WTC11 (cell line): ENCODE measurements at regions not wholly inside any gene's neighbourhood (a gene's known extent, or its start where the extent isn't known, plus 50 kb on each side); places are given as distances from the start of the nearest gene placed in this dataset.

Experiments
- HMGA2 ChIP-seq: fragments of 250-450 bp; sonication (Bioruptor Pico); IDR thresholded peaks from 2 replicates; pipeline ENCODE4 v1.4.0; 2021; ENCODE audit warnings: mild to moderate bottlenecking, moderate library complexity
- JUN ChIP-seq: sonication (generic); formaldehyde crosslinking; IDR thresholded peaks from 2 replicates; pipeline ENCODE4 v1.8.0; 2023; ENCODE audit warnings: mild to moderate bottlenecking, missing genetic modification reagents
- NFYB ChIP-seq: sonication (generic); formaldehyde crosslinking; conservative IDR thresholded peaks from 2 replicates; pipeline ENCODE4 v1.8.0; 2022; ENCODE audit warnings: low read depth, missing genetic modification reagents
- RELA ChIP-seq: sonication (generic); formaldehyde crosslinking; IDR thresholded peaks from 2 replicates; pipeline ENCODE4 v1.8.1; 2022; ENCODE audit warnings: missing genetic modification reagents, mild to moderate bottlenecking, borderline replicate concordance
- SMAD3 ChIP-seq: sonication (generic); formaldehyde crosslinking; IDR thresholded peaks from 2 replicates; pipeline ENCODE4 v1.8.0; 2022; ENCODE audit warnings: missing genetic modification reagents, mild to moderate bottlenecking, borderline replicate concordance
- TEAD4 ChIP-seq: sonication (generic); formaldehyde crosslinking; IDR thresholded peaks from 2 replicates; pipeline ENCODE4 v1.8.0; 2022; ENCODE audit warnings: mild to moderate bottlenecking, missing genetic modification reagents
- TF ChIP-seq, protein P1 (sequence below): fragments of 200-600 bp; IDR thresholded peaks from 2 replicates; pipeline ENCODE4 v1.8.0; 2022; ENCODE audit warnings: antibody characterized with exemption
- TF ChIP-seq, protein P2 (sequence below): sonication (generic); formaldehyde crosslinking; IDR thresholded peaks from 2 replicates; pipeline ENCODE4 v1.8.0; 2022; ENCODE audit warnings: missing genetic modification reagents
- TF ChIP-seq, protein P3 (sequence below): sonication (generic); formaldehyde crosslinking; IDR thresholded peaks from 2 replicates; pipeline ENCODE4 v1.8.1; 2022; ENCODE audit warnings: low read depth, mild to moderate bottlenecking, moderate library complexity, missing genetic modification reagents, borderline replicate concordance
- TF ChIP-seq, protein P4 (sequence below): sonication (generic); formaldehyde crosslinking; IDR thresholded peaks from 2 replicates; pipeline ENCODE4 v1.8.0; 2023; ENCODE audit warnings: missing genetic modification reagents
- TF ChIP-seq, protein P5 (sequence below): sonication (generic); formaldehyde crosslinking; IDR thresholded peaks from 2 replicates; pipeline ENCODE4 v1.8.1; 2022; ENCODE audit warnings: low read depth, missing genetic modification reagents, borderline replicate concordance
- TF ChIP-seq, protein P6 (sequence below): sonication (generic); formaldehyde crosslinking; IDR thresholded peaks from 2 replicates; pipeline ENCODE4 v1.8.1; 2023; ENCODE audit warnings: mild to moderate bottlenecking, missing genetic modification reagents
- TF ChIP-seq, protein P7 (sequence below): fragments of 250-450 bp; sonication (Bioruptor Pico); IDR thresholded peaks from 2 replicates; pipeline ENCODE4 v1.9.0; 2021; ENCODE audit warnings: mild to moderate bottlenecking
- TF ChIP-seq, protein P8 (sequence below): fragments of 250-450 bp; sonication (Bioruptor Pico); conservative IDR thresholded peaks from 2 replicates; pipeline ENCODE4 v1.9.0; 2021; ENCODE audit warnings: mild to moderate bottlenecking

DNA sequence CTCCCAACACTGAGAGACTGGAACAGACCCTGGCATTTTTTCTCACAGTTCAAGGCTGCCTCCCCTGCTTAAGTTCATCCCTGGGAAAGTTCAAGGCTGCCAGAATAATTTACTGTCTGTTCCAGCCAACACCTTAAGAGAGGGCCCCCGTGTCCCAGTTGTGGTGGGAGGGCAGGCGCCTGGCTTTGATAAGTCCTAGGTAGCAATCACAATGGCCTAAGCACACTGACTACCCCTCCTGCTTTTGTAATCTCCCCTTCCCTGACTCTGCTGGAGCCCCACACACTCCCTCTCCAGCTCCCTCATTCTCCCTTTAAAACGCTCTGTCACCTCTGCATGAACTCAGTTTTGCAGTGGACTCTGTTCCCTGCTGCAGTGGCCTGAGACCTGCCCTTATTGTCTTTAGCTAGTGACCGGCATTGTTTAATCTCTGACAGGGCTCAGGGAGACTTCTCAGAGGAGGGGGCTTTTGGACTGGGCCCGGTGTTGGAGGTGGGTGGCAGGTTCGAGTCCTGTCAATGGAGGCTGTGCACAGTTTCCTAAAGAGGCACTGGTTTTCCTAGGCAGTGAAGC lies 507.2 kb downstream of the TBC1D22A start:
- no peak for TF ChIP-seq HMGA2 (CRISPR knock-in tag)
- TF ChIP-seq, protein P1, sequence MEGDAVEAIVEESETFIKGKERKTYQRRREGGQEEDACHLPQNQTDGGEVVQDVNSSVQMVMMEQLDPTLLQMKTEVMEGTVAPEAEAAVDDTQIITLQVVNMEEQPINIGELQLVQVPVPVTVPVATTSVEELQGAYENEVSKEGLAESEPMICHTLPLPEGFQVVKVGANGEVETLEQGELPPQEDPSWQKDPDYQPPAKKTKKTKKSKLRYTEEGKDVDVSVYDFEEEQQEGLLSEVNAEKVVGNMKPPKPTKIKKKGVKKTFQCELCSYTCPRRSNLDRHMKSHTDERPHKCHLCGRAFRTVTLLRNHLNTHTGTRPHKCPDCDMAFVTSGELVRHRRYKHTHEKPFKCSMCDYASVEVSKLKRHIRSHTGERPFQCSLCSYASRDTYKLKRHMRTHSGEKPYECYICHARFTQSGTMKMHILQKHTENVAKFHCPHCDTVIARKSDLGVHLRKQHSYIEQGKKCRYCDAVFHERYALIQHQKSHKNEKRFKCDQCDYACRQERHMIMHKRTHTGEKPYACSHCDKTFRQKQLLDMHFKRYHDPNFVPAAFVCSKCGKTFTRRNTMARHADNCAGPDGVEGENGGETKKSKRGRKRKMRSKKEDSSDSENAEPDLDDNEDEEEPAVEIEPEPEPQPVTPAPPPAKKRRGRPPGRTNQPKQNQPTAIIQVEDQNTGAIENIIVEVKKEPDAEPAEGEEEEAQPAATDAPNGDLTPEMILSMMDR, result no peak
- TF ChIP-seq SMAD3 (CRISPR knock-in tag), result no peak
- TF ChIP-seq NFYB (CRISPR knock-in tag), result no peak
- no peak for TF ChIP-seq TEAD4 (CRISPR knock-in tag)
- TF ChIP-seq, protein P2, sequence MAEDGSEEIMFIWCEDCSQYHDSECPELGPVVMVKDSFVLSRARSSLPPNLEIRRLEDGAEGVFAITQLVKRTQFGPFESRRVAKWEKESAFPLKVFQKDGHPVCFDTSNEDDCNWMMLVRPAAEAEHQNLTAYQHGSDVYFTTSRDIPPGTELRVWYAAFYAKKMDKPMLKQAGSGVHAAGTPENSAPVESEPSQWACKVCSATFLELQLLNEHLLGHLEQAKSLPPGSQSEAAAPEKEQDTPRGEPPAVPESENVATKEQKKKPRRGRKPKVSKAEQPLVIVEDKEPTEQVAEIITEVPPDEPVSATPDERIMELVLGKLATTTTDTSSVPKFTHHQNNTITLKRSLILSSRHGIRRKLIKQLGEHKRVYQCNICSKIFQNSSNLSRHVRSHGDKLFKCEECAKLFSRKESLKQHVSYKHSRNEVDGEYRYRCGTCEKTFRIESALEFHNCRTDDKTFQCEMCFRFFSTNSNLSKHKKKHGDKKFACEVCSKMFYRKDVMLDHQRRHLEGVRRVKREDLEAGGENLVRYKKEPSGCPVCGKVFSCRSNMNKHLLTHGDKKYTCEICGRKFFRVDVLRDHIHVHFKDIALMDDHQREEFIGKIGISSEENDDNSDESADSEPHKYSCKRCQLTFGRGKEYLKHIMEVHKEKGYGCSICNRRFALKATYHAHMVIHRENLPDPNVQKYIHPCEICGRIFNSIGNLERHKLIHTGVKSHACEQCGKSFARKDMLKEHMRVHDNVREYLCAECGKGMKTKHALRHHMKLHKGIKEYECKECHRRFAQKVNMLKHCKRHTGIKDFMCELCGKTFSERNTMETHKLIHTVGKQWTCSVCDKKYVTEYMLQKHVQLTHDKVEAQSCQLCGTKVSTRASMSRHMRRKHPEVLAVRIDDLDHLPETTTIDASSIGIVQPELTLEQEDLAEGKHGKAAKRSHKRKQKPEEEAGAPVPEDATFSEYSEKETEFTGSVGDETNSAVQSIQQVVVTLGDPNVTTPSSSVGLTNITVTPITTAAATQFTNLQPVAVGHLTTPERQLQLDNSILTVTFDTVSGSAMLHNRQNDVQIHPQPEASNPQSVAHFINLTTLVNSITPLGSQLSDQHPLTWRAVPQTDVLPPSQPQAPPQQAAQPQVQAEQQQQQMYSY (CRISPR knock-in tag), result no peak
- TF ChIP-seq RELA, result no peak
- TF ChIP-seq, protein P3, sequence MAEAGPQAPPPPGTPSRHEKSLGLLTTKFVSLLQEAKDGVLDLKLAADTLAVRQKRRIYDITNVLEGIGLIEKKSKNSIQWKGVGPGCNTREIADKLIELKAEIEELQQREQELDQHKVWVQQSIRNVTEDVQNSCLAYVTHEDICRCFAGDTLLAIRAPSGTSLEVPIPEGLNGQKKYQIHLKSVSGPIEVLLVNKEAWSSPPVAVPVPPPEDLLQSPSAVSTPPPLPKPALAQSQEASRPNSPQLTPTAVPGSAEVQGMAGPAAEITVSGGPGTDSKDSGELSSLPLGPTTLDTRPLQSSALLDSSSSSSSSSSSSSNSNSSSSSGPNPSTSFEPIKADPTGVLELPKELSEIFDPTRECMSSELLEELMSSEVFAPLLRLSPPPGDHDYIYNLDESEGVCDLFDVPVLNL (CRISPR knock-in tag), result no peak
- TF ChIP-seq, protein P4, sequence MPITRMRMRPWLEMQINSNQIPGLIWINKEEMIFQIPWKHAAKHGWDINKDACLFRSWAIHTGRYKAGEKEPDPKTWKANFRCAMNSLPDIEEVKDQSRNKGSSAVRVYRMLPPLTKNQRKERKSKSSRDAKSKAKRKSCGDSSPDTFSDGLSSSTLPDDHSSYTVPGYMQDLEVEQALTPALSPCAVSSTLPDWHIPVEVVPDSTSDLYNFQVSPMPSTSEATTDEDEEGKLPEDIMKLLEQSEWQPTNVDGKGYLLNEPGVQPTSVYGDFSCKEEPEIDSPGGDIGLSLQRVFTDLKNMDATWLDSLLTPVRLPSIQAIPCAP (CRISPR knock-in tag), result no peak
- TF ChIP-seq, protein P5, sequence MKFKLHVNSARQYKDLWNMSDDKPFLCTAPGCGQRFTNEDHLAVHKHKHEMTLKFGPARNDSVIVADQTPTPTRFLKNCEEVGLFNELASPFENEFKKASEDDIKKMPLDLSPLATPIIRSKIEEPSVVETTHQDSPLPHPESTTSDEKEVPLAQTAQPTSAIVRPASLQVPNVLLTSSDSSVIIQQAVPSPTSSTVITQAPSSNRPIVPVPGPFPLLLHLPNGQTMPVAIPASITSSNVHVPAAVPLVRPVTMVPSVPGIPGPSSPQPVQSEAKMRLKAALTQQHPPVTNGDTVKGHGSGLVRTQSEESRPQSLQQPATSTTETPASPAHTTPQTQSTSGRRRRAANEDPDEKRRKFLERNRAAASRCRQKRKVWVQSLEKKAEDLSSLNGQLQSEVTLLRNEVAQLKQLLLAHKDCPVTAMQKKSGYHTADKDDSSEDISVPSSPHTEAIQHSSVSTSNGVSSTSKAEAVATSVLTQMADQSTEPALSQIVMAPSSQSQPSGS (CRISPR knock-in tag), result no peak
- TF ChIP-seq, protein P6, sequence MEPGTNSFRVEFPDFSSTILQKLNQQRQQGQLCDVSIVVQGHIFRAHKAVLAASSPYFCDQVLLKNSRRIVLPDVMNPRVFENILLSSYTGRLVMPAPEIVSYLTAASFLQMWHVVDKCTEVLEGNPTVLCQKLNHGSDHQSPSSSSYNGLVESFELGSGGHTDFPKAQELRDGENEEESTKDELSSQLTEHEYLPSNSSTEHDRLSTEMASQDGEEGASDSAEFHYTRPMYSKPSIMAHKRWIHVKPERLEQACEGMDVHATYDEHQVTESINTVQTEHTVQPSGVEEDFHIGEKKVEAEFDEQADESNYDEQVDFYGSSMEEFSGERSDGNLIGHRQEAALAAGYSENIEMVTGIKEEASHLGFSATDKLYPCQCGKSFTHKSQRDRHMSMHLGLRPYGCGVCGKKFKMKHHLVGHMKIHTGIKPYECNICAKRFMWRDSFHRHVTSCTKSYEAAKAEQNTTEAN (CRISPR knock-in tag), result no peak
- TF ChIP-seq, protein P7, sequence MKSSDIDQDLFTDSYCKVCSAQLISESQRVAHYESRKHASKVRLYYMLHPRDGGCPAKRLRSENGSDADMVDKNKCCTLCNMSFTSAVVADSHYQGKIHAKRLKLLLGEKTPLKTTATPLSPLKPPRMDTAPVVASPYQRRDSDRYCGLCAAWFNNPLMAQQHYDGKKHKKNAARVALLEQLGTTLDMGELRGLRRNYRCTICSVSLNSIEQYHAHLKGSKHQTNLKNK (CRISPR knock-in tag), result no peak
- TF ChIP-seq, protein P8, sequence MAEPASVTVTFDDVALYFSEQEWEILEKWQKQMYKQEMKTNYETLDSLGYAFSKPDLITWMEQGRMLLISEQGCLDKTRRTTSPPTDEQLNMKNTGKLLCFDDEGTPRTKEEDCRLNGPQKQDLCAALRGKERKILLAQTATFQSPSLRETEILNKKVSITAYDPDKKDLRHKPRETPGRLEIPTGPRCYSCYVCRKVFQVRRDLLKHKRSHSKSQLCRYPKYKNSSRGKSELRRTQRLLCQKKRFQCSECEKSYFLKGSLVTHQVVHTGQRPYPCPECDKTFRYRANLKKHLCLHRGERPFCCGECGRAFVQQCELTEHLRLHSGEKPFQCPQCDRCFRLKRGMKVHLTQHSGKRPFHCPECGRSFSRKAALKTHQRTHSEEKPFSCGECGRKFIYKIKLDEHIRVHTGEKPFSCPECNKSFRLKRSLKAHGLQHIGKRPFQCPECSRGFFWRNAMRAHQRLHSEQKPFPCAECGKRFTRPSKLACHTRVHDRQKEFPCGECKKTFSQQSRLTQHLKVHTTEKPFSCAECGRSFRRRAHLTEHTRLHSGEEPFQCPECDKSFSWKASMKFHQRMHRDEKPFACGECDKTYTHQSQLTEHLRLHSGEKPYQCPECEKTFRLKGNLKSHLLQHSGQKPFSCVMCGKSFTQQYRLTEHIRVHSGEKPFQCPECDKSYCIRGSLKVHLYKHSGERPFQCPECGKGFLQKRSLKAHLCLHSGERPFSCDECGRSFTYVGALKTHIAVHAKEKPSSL (CRISPR knock-in tag), result no peak
- TF ChIP-seq JUN, result no peak
